ENCODE measurements at regions not wholly inside any gene's neighbourhood (a gene's known extent, or its start where the extent isn't known, plus 50 kb on each side); places are given as distances from the start of the nearest gene placed in this dataset.
"Not testable (repeated sequence)": the region's sequence is repeated elsewhere in the genome, so short reads cannot be mapped to it uniquely, and the experiment has no call there.

GRCh38 chr1:147103416-147104155 lies 68.7 kb downstream of the PRKAB2 start:
- not testable (repeated sequence) for DNase-seq (ENCODE audit: low read depth in 1 of 2, low spot score in 1 of 2)

- no peak for DNase-seq (ENCODE audit: low read depth in 1 of 2, low spot score in 1 of 2)
Observed at GRCh38 chr1:147099192-147099591, 73.1 kb downstream of the PRKAB2 start.

GRCh38 chr1:147098338-147098973 lies 73.8 kb downstream of the PRKAB2 start:
- DNase-seq (ENCODE audit: low read depth in 1 of 2, low spot score in 1 of 2), result not testable (repeated sequence)

GRCh38 chr1:147095691-147096090 lies 76.6 kb downstream of the PRKAB2 start:
- no peak for DNase-seq (ENCODE audit: low read depth in 1 of 2, low spot score in 1 of 2)

- no peak for DNase-seq (ENCODE audit: low read depth in 1 of 2, low spot score in 1 of 2)
Observed at GRCh38 chr1:147091801-147092200, 80.5 kb downstream of the PRKAB2 start.

GRCh38 chr1:147089457-147089856 lies 82.8 kb downstream of the PRKAB2 start:
- DNase-seq (ENCODE audit: low read depth in 1 of 2, low spot score in 1 of 2), result no peak

- DNase-seq (ENCODE audit: low read depth in 1 of 2, low spot score in 1 of 2), result no peak
Observed at GRCh38 chr1:147086129-147086528, 86.1 kb downstream of the PRKAB2 start.

- DNase-seq (ENCODE audit: low read depth in 1 of 2, low spot score in 1 of 2), result peak; percentile 13 to 71
Observed at GRCh38 chr1:147084273-147085096, 87.8 kb downstream of the PRKAB2 start.

- DNase-seq (ENCODE audit: low read depth in 1 of 2, low spot score in 1 of 2), result no peak
Observed at GRCh38 chr1:147083919-147084272, 88.4 kb downstream of the PRKAB2 start.

- DNase-seq (ENCODE audit: low read depth in 1 of 2, low spot score in 1 of 2), result no peak
Observed at GRCh38 chr1:147080671-147081394, 91.4 kb downstream of the PRKAB2 start.

- DNase-seq (ENCODE audit: low read depth in 1 of 2, low spot score in 1 of 2), result no peak
Observed at GRCh38 chr1:147080006-147080661, 92.1 kb downstream of the PRKAB2 start.

- DNase-seq (ENCODE audit: low read depth in 1 of 2, low spot score in 1 of 2), result no peak
Observed at GRCh38 chr1:147079400-147080005, 92.8 kb downstream of the PRKAB2 start.

- DNase-seq (ENCODE audit: low read depth in 1 of 2, low spot score in 1 of 2), result no peak
Observed at GRCh38 chr1:147078606-147079399, 93.5 kb downstream of the PRKAB2 start.

- DNase-seq (ENCODE audit: low read depth in 1 of 2, low spot score in 1 of 2), result no peak
Observed at GRCh38 chr1:147077936-147078605, 94.2 kb downstream of the PRKAB2 start.

GRCh38 chr1:147077523-147077922 lies 94.7 kb downstream of the PRKAB2 start:
- no peak for DNase-seq (ENCODE audit: low read depth in 1 of 2, low spot score in 1 of 2)

- DNase-seq (ENCODE audit: low read depth in 1 of 2, low spot score in 1 of 2), result no peak
Observed at GRCh38 chr1:147077081-147077480, 95.2 kb downstream of the PRKAB2 start.

GRCh38 chr1:147076442-147076841 lies 95.8 kb downstream of the PRKAB2 start:
- DNase-seq (ENCODE audit: low read depth in 1 of 2, low spot score in 1 of 2), result no peak

GRCh38 chr1:147072482-147073432 lies 99.5 kb downstream of the PRKAB2 start:
- no peak for DNase-seq (ENCODE audit: low read depth in 1 of 2, low spot score in 1 of 2)
